Lung (tissue), 11 donors: ENCODE measurements at regions not wholly inside any gene's neighbourhood (a gene's known extent, or its start where the extent isn't known, plus 50 kb on each side); places are given as distances from the start of the nearest gene placed in this dataset.
A peak's percentile ranks its signal among the peaks of the same experiment; 100 is the strongest.

Experiments
- ATAC-seq: fragments of 200-7000 bp; cut with Tn5 transposase; one replicate; pipeline ENCODE4 v1.9.1; 2020; ENCODE audit warnings: moderate number of reproducible peaks; ENCODE audit not compliant: insufficient read depth, low FRiP score
- DNase-seq, 3 donors: peaks; one replicate each; pipeline ENCODE4 v3.0.0-alpha.2; 2013 to 2017
- H3K27ac ChIP-seq, 2 donors: one replicate each; pipeline ENCODE4 v1.5.1; 2013; ENCODE audit warnings: mild to moderate bottlenecking in 2 of 2, moderate library complexity in 2 of 2, control low read depth in 1 of 2, inconsistent platforms in 1 of 2, low read depth in 1 of 2, low read length in 1 of 2
- H3K27me3 ChIP-seq, 3 donors: one replicate each; pipeline ENCODE4 v1.5.1; 2013; ENCODE audit warnings: low read length in 2 of 3; ENCODE audit not compliant: control insufficient read depth in 3 of 3, insufficient read depth in 3 of 3
- H3K36me3 ChIP-seq, 4 donors: one replicate each; pipeline ENCODE4 v1.5.1; 2013; ENCODE audit warnings: low read length in 4 of 4, mild to moderate bottlenecking in 1 of 4, moderate library complexity in 1 of 4; ENCODE audit not compliant: control insufficient read depth in 4 of 4, insufficient read depth in 4 of 4
- H3K4me1 ChIP-seq, 5 donors: one replicate each; pipeline ENCODE4 v1.5.1; 2013; ENCODE audit warnings: low read length in 5 of 5, mild to moderate bottlenecking in 2 of 5, moderate library complexity in 1 of 5; ENCODE audit not compliant: control insufficient read depth in 5 of 5, insufficient read depth in 5 of 5
- H3K4me3 ChIP-seq: one replicate; pipeline ENCODE4 v1.5.1; 2013; ENCODE audit warnings: mild to moderate bottlenecking, control low read depth, moderate library complexity
- H3K9ac ChIP-seq, 2 donors: one replicate each; pipeline ENCODE4 v1.5.1; 2013; ENCODE audit warnings: low read length in 2 of 2, control low read depth in 1 of 2; ENCODE audit not compliant: insufficient read depth in 1 of 2
- H3K9me3 ChIP-seq, 4 donors: one replicate each; pipeline ENCODE4 v1.5.1; 2013; ENCODE audit warnings: low read length in 3 of 4, mild to moderate bottlenecking in 1 of 4, moderate library complexity in 1 of 4; ENCODE audit not compliant: control insufficient read depth in 4 of 4, insufficient read depth in 3 of 4
- CTCF ChIP-seq: IDR thresholded peaks from 2 replicates; pipeline ENCODE4 v1.5.1; 2012; ENCODE audit warnings: mild to moderate bottlenecking; ENCODE audit errors: control extremely low read depth, extremely low read depth
- WGBS, 2 donors: extraction: QIAGEN DNeasy Blood & Tissue Kit; methylation state at CpG; one replicate each; pipeline ENCODE4 v1.1.7; 2013; 5-methylcytosine and 5-hydroxymethylcytosine counted together
- donor health status: control.
- donor health status: control.
- donor health status: Bipolar disorder and iron deficiency.
- donor health status: healthy.
- donor health status: DM: yes; HTN: yes; CAD: no.

DNA sequence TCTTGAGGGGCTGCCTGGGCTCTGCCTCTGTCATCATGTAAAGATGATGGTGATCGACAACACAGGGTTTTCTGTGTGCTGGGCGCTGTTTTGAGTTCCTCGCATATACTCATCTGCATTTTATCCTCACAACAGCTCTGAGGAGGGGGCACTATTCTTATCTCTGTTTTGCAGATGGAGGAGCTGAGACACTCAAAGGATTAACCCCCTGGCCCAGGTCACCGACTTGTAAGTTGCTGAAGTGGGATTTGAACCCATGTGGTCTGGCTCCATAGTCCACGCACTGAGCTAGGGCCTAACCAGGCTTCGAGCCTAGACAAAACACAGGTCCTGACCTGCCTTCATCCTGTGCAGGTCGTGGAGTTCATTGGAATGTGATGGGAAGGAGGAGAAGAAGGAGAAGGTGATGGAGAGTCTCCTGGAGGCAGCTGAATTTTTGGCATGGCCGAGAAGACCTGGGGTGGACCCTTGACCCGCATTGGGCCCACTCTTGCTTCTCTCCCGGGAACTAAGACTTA is 140.0 kb downstream of the ASCL4 start:
- Histone ChIP-seq H3K9ac (no peak overlapping the region), H3K27ac (no peak overlapping the region), H3K27me3 (peaks cover 0 to 2% (median 0%) of the 10 kb centered on the region in 3 donors), H3K4me3 (no peak overlapping the region), H3K36me3 (no peaks in the 10 kb centered on the region), H3K9me3 (peaks cover 0 to 8% (median 0%) of the 10 kb centered on the region in 4 donors), H3K4me1 (peaks cover 0 to 5% (median 0%) of the 10 kb centered on the region in 5 donors)
- 75 to 78% methylated on average over 10 of the region's 10 CpGs for WGBS, 2 donors
- ATAC-seq (no peak), DNase-seq (no peak)
- no peak for TF ChIP-seq CTCF

- no peaks in the 10 kb centered on the region for H3K9me3 ChIP-seq
- H3K4me3 ChIP-seq, result no peak overlapping the region
- H3K9ac ChIP-seq, result no peak overlapping the region
- no peak overlapping the region for H3K27ac ChIP-seq
- H3K4me1 ChIP-seq, result no peaks in the 10 kb centered on the region
- 23 to 29% methylated on average over 8 of the region's 8 CpGs for WGBS, 2 donors
- no peaks in the 10 kb centered on the region for H3K36me3 ChIP-seq
- ATAC-seq, result no peak
- TF ChIP-seq CTCF, result peak; percentile 27
- peak in 2 of 3 donors; percentile 1 to 13 for DNase-seq
- H3K27me3 ChIP-seq, result peaks cover 0 to 10% (median 0%) of the 10 kb centered on the region in 3 donors
These were observed 143.7 kb downstream of the ASCL4 start for GRCh38 chr12:107917912-107918800.

GRCh38 chr12:107921062-107921461 is 146.6 kb downstream of the ASCL4 start:
- DNase-seq, result no peak
- no peak overlapping the region for H3K4me3 ChIP-seq
- peaks cover 0 to 13% (median 0%) of the 10 kb centered on the region in 3 donors for H3K27me3 ChIP-seq
- no peaks in the 10 kb centered on the region for H3K36me3 ChIP-seq
- no peak overlapping the region for H3K27ac ChIP-seq
- TF ChIP-seq CTCF, result no peak
- no peaks in the 10 kb centered on the region for H3K4me1 ChIP-seq
- 47 to 54% methylated on average over 4 of the region's 4 CpGs for WGBS, 2 donors
- H3K9ac ChIP-seq, result no peak overlapping the region
- no peaks in the 10 kb centered on the region for H3K9me3 ChIP-seq
- no peak for ATAC-seq
